ENCODE measurements at regions not wholly inside any gene's neighbourhood (a gene's known extent, or its start where the extent isn't known, plus 50 kb on each side); places are given as distances from the start of the nearest gene placed in this dataset.

- TF ChIP-seq SP1 (IDR thresholded peaks at IDR 0.05) (no peak), FOXK2 (IDR thresholded peaks at IDR 0.05) (no peak), PKNOX1 (IDR thresholded peaks at IDR 0.05) (no peak), FOXM1 (IDR thresholded peaks at IDR 0.05; ENCODE audit: borderline replicate concordance) (no peak)
Observed at GRCh38 chr14:55892906-55893305, 225.3 kb upstream of the PELI2 start.

Measured in HEK293T (cell line).